ENCODE measurements at regions not wholly inside any gene's neighbourhood (a gene's known extent, or its start where the extent isn't known, plus 50 kb on each side); places are given as distances from the start of the nearest gene placed in this dataset.
"Not testable (repeated sequence)": the region's sequence is repeated elsewhere in the genome, so short reads cannot be mapped to it uniquely, and the experiment has no call there.

- not testable (repeated sequence) for TF ChIP-seq ZNF24 (tag by site-specific recombination; IDR thresholded peaks at IDR 0.05); ZNF140 (tag by site-specific recombination; IDR thresholded peaks at IDR 0.05); CTCF (tag by site-specific recombination; IDR thresholded peaks at IDR 0.05); ZFHX2 (tag by site-specific recombination; conservative IDR thresholded peaks at IDR 0.05)
Measured at GRCh38 chr21:8455279-8456128, 2065.9 kb upstream of the TPTE start.
